Germinal center (tissue), 1 donor: ENCODE measurements at regions not wholly inside any gene's neighbourhood (a gene's known extent, or its start where the extent isn't known, plus 50 kb on each side); places are given as distances from the start of the nearest gene placed in this dataset.

Experiments
- DNase-seq: peaks from one replicate; pipeline ENCODE4 v3.0.0; 2012; ENCODE audit warnings: mixed read lengths, low spot score

- DNase-seq = no peak
Measured at GRCh38 chr1:106879538-106879937, 176.9 kb upstream of the PRMT6 start.

GRCh38 chr1:106880226-106880625 is 176.2 kb upstream of the PRMT6 start:
- no peak for DNase-seq

GRCh38 chr1:106883208-106883607 is 173.3 kb upstream of the PRMT6 start:
- no peak for DNase-seq

- DNase-seq = no peak
Measured at GRCh38 chr1:106889059-106889458, 167.4 kb upstream of the PRMT6 start.

GRCh38 chr1:106889583-106889982 is 166.9 kb upstream of the PRMT6 start:
- no peak for DNase-seq

- no peak for DNase-seq
Measured at GRCh38 chr1:106897976-106898375, 158.5 kb upstream of the PRMT6 start.

- DNase-seq = no peak
Measured at GRCh38 chr1:106899644-106900043, 156.8 kb upstream of the PRMT6 start.

- DNase-seq = peak; percentile 8
Measured at GRCh38 chr1:106907795-106908194, 148.7 kb upstream of the PRMT6 start.

GRCh38 chr1:106908689-106909088 is 147.8 kb upstream of the PRMT6 start:
- DNase-seq = no peak

GRCh38 chr1:106910798-106911197 is 145.7 kb upstream of the PRMT6 start:
- no peak for DNase-seq

- no peak for DNase-seq
Measured at GRCh38 chr1:106912131-106912530, 144.3 kb upstream of the PRMT6 start.

GRCh38 chr1:106921186-106921585 is 135.3 kb upstream of the PRMT6 start:
- DNase-seq = no peak

GRCh38 chr1:106924360-106924759 is 132.1 kb upstream of the PRMT6 start:
- DNase-seq = no peak

- no peak for DNase-seq
Measured at GRCh38 chr1:106925750-106926149, 130.7 kb upstream of the PRMT6 start.

GRCh38 chr1:106926803-106927582 is 129.5 kb upstream of the PRMT6 start:
- no peak for DNase-seq

GRCh38 chr1:106937104-106937503 is 119.4 kb upstream of the PRMT6 start:
- DNase-seq = no peak

GRCh38 chr1:106944721-106945120 is 111.8 kb upstream of the PRMT6 start:
- no peak for DNase-seq

GRCh38 chr1:106952776-106953175 is 103.7 kb upstream of the PRMT6 start:
- DNase-seq = no peak

GRCh38 chr1:106954661-106955229 is 101.7 kb upstream of the PRMT6 start:
- no peak for DNase-seq

GRCh38 chr1:106956721-106957120 is 99.8 kb upstream of the PRMT6 start:
- no peak for DNase-seq

GRCh38 chr1:106957795-106958194 is 98.7 kb upstream of the PRMT6 start:
- DNase-seq = no peak

GRCh38 chr1:106960412-106960811 is 96.1 kb upstream of the PRMT6 start:
- no peak for DNase-seq

- no peak for DNase-seq
Measured at GRCh38 chr1:106961646-106962045, 94.8 kb upstream of the PRMT6 start.

- no peak for DNase-seq
Measured at GRCh38 chr1:106962591-106962990, 93.9 kb upstream of the PRMT6 start.
